ENCODE measurements at regions not wholly inside any gene's neighbourhood (a gene's known extent, or its start where the extent isn't known, plus 50 kb on each side); places are given as distances from the start of the nearest gene placed in this dataset.

DNA sequence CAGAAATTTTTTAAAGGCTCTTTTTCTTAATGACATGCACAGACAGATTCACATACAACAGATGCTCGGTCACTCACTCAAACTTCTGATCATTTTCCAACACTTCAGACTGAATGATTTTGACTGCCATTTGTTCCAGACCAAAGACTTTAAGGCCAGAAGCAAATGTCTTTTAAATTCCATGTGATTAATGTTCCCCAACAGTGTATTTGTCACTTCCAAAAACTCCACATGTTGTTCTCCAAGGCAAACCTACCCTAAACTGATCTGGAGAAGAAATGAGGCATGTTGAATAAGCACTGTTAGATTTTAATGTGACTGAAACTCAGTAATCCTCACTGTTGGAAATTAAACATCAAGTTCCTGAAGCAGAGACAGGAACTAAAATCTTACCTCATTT lies 366.7 kb downstream of the GABRG2 start:
- TF ChIP-seq POLR2AphosphoS5 (IDR thresholded peaks at IDR 0.05; ENCODE audit: low read depth, low read length) (no peak), TAF1 (IDR thresholded peaks at IDR 0.05; ENCODE audit: borderline replicate concordance, insufficient read depth, low read length) (no peak), SIN3A (IDR thresholded peaks at IDR 0.05; ENCODE audit: borderline replicate concordance, insufficient read depth, low read length) (no peak)
- TF ChIP-seq, protein P1, sequence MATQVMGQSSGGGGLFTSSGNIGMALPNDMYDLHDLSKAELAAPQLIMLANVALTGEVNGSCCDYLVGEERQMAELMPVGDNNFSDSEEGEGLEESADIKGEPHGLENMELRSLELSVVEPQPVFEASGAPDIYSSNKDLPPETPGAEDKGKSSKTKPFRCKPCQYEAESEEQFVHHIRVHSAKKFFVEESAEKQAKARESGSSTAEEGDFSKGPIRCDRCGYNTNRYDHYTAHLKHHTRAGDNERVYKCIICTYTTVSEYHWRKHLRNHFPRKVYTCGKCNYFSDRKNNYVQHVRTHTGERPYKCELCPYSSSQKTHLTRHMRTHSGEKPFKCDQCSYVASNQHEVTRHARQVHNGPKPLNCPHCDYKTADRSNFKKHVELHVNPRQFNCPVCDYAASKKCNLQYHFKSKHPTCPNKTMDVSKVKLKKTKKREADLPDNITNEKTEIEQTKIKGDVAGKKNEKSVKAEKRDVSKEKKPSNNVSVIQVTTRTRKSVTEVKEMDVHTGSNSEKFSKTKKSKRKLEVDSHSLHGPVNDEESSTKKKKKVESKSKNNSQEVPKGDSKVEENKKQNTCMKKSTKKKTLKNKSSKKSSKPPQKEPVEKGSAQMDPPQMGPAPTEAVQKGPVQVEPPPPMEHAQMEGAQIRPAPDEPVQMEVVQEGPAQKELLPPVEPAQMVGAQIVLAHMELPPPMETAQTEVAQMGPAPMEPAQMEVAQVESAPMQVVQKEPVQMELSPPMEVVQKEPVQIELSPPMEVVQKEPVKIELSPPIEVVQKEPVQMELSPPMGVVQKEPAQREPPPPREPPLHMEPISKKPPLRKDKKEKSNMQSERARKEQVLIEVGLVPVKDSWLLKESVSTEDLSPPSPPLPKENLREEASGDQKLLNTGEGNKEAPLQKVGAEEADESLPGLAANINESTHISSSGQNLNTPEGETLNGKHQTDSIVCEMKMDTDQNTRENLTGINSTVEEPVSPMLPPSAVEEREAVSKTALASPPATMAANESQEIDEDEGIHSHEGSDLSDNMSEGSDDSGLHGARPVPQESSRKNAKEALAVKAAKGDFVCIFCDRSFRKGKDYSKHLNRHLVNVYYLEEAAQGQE (IDR thresholded peaks at IDR 0.05; ENCODE audit: insufficient read depth in 1 of 2, low read depth in 2 of 2, low read length in 2 of 2), result no peak
